ENCODE measurements at regions not wholly inside any gene's neighbourhood (a gene's known extent, or its start where the extent isn't known, plus 50 kb on each side); places are given as distances from the start of the nearest gene placed in this dataset.

- TF ChIP-seq CTCF (IDR thresholded peaks at IDR 0.05; ENCODE audit: extremely low read depth in 1 of 2, insufficient read depth in 1 of 2, low read depth in 1 of 2, low read length in 2 of 2) (no peak), EZH2 (IDR thresholded peaks at IDR 0.05; ENCODE audit: borderline replicate concordance, low read depth, low read length, severe bottlenecking) (no peak)
Observed at GRCh38 chr2:10211844-10212422, 89.4 kb downstream of the RRM2 start.

All from endothelial cell of umbilical vein (primary cell).